Activated CD4-positive, alpha-beta T cell treated with anti-CD3 and anti-CD28 coated beads, Interleukin-10, Interleukin-2, amounts not matched to agents 100 ng/mL and 50 ng/mL, durations not matched to agents 16 hours and 8 hours (primary cell): ENCODE measurements at regions not wholly inside any gene's neighbourhood (a gene's known extent, or its start where the extent isn't known, plus 50 kb on each side); places are given as distances from the start of the nearest gene placed in this dataset.
A peak's percentile ranks its signal among the peaks of the same experiment; 100 is the strongest.
"Not testable (repeated sequence)": the region's sequence is repeated elsewhere in the genome, so short reads cannot be mapped to it uniquely, and the experiment has no call there.

Experiments
- DNase-seq: peaks from one replicate; pipeline ENCODE4 v3.0.0-alpha.2; 2020

GRCh38 chr10:29746080-29746797 lies 111.5 kb upstream of the SVIL start:
- no peak for DNase-seq

- DNase-seq: no peak
These were observed 106.3 kb upstream of the SVIL start for GRCh38 chr10:29740981-29741545.

- DNase-seq: no peak
These were observed 103.6 kb upstream of the SVIL start for GRCh38 chr10:29738341-29738740.

GRCh38 chr10:29737074-29737593 lies 102.4 kb upstream of the SVIL start:
- no peak for DNase-seq

- DNase-seq: no peak
These were observed 101.7 kb upstream of the SVIL start for GRCh38 chr10:29736366-29737073.

GRCh38 chr10:29735628-29736365 lies 101.0 kb upstream of the SVIL start:
- DNase-seq: peak; percentile 86

GRCh38 chr10:29734962-29735627 lies 100.3 kb upstream of the SVIL start:
- peak; percentile 40 for DNase-seq

- DNase-seq: no peak
These were observed 99.8 kb upstream of the SVIL start for GRCh38 chr10:29734640-29734961.

- DNase-seq: no peak
These were observed 98.6 kb upstream of the SVIL start for GRCh38 chr10:29733323-29733722.

GRCh38 chr10:29732918-29733317 lies 98.1 kb upstream of the SVIL start:
- DNase-seq: no peak

GRCh38 chr10:29731760-29732159 lies 97.0 kb upstream of the SVIL start:
- DNase-seq: no peak

GRCh38 chr10:29730969-29731368 lies 96.2 kb upstream of the SVIL start:
- no peak for DNase-seq

GRCh38 chr10:29730458-29730857 lies 95.7 kb upstream of the SVIL start:
- no peak for DNase-seq

- no peak for DNase-seq
These were observed 93.8 kb upstream of the SVIL start for GRCh38 chr10:29728541-29729049.

GRCh38 chr10:29725927-29726326 lies 91.2 kb upstream of the SVIL start:
- DNase-seq: not testable (repeated sequence)

- DNase-seq: no peak
These were observed 90.5 kb upstream of the SVIL start for GRCh38 chr10:29725133-29725720.

- no peak for DNase-seq
These were observed 89.0 kb upstream of the SVIL start for GRCh38 chr10:29723726-29724125.

GRCh38 chr10:29722777-29723176 lies 88.0 kb upstream of the SVIL start:
- DNase-seq: no peak

- no peak for DNase-seq
These were observed 85.4 kb upstream of the SVIL start for GRCh38 chr10:29720149-29720548.

- DNase-seq: no peak
These were observed 84.5 kb upstream of the SVIL start for GRCh38 chr10:29719281-29719675.

- no peak for DNase-seq
These were observed 80.5 kb upstream of the SVIL start for GRCh38 chr10:29715296-29715695.
